Lower lobe of right lung (tissue), 2 donors: ENCODE measurements at regions not wholly inside any gene's neighbourhood (a gene's known extent, or its start where the extent isn't known, plus 50 kb on each side); places are given as distances from the start of the nearest gene placed in this dataset.

Source experiments
- ATAC-seq, 2 donors: fragments of 200-7000 bp; cut with Tn5 transposase; one replicate each; pipeline ENCODE4 v1.9.1; 2020 to 2022; ENCODE audit warnings: mild to moderate bottlenecking in 2 of 2, moderate library complexity in 2 of 2
- DNase-seq: peaks from one replicate; pipeline ENCODE4 v3.0.0-alpha.2; 2020
- H3K27ac ChIP-seq: fragments of 200-600 bp; one replicate; pipeline ENCODE4 v1.8.0; 2022
- H3K27me3 ChIP-seq: fragments of 200-600 bp; one replicate; pipeline ENCODE4 v1.8.0; 2022; ENCODE audit warnings: low read depth
- H3K36me3 ChIP-seq: fragments of 200-600 bp; one replicate; pipeline ENCODE4 v1.8.0; 2022; ENCODE audit warnings: mild to moderate bottlenecking
- H3K4me1 ChIP-seq: fragments of 200-600 bp; one replicate; pipeline ENCODE4 v1.8.0; 2022
- H3K4me3 ChIP-seq: fragments of 200-600 bp; one replicate; pipeline ENCODE4 v1.8.0; 2022; ENCODE audit warnings: mild to moderate bottlenecking
- H3K9me3 ChIP-seq: fragments of 200-600 bp; one replicate; pipeline ENCODE4 v1.8.0; 2022
- intact Hi-C: fragments of 100-400 bp; cut with DNase I; formaldehyde crosslinking; loops from one replicate; pipeline ENCODE4 v1.11.0; 2022
- TF ChIP-seq, protein P1 (sequence below): fragments of 200-600 bp; IDR thresholded peaks from one replicate; pipeline ENCODE4 v1.8.0; 2022; ENCODE audit warnings: antibody characterized with exemption, mild to moderate bottlenecking
- donor health status: DM: no; HTN: yes; CAD: no; lungs with severe emphysema.

DNA sequence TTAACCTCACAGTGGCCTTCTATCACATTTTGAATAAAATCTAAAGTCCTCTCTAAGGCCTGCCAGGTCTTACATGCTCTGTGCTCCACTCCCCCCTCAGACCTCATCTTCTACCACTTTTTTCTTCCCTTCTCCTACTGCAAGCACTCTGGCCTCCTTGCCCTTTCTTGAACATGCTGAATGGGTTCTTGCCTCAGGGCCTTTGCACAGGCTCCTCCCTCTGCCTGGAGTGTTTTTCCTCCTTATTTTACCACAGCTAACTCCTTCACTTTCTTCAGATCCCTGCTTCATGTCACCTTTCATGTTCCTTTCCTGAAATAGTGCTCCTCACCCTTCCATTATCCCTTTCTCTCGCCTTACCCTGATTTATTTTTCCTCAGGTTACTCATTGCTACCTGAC, 97.9 kb upstream of the FOXP4 start:
- ATAC-seq (no peak), DNase-seq (no peak)
- Histone ChIP-seq H3K27ac (no peak overlapping the region), H3K36me3 (no peaks in the 10 kb centered on the region), H3K27me3 (no peaks in the 10 kb centered on the region), H3K9me3 (no peaks in the 10 kb centered on the region), H3K4me1 (peaks cover 32% of the 10 kb centered on the region), H3K4me3 (no peak overlapping the region)
- intact Hi-C loops, result no loop called here
- TF ChIP-seq, protein P1, sequence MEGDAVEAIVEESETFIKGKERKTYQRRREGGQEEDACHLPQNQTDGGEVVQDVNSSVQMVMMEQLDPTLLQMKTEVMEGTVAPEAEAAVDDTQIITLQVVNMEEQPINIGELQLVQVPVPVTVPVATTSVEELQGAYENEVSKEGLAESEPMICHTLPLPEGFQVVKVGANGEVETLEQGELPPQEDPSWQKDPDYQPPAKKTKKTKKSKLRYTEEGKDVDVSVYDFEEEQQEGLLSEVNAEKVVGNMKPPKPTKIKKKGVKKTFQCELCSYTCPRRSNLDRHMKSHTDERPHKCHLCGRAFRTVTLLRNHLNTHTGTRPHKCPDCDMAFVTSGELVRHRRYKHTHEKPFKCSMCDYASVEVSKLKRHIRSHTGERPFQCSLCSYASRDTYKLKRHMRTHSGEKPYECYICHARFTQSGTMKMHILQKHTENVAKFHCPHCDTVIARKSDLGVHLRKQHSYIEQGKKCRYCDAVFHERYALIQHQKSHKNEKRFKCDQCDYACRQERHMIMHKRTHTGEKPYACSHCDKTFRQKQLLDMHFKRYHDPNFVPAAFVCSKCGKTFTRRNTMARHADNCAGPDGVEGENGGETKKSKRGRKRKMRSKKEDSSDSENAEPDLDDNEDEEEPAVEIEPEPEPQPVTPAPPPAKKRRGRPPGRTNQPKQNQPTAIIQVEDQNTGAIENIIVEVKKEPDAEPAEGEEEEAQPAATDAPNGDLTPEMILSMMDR, result no peak

DNA sequence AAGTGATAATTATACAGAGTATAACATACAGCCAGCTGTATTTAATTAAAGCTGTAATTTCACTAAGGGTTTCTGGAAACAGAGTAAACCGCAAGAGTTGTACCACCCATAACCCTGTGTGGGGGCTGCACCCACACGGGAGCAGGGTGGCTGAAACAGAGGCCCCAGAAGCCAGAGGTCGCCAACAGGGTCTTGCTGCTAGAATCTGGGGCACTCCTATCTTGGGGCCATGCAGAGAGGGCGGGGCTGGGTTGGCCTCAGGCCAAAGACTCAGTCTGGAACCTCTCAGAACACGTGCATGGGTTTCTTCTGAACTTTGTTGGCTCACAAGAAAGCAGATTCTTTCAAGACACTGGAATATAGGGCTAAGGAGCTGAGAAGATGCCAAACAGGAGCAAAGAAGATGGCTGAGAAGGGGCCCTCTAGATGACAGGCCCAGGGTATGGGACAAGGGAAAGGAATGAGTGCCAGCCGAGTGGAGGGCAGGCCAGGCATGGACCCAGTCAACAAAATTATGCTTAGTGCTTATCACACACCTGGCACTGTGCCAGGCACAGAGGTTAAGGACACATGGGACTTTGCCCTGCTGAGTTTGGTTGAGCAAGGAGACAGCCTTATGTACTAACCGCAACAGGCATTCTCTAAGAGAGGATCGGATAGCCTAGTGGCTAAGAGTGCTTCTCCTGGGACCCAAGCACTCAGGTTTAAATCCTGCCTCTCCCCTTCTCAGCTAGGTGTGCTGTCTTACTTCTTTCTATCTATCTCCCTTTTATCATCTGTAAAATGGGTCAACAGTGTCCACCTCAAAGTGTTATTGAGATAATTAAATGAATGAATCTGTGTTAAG, 96.6 kb upstream of the FOXP4 start:
- DNase-seq, result no peak
- ATAC-seq, result peak in 1 of 2 donors; percentile 25
- H3K27ac ChIP-seq, result no peak overlapping the region
- no peak overlapping the region for H3K4me3 ChIP-seq
- intact Hi-C loops, result no loop called here
- TF ChIP-seq, protein P1, result no peak
- peaks cover 26% of the 10 kb centered on the region for H3K4me1 ChIP-seq
- H3K36me3 ChIP-seq, result no peaks in the 10 kb centered on the region
- no peaks in the 10 kb centered on the region for H3K27me3 ChIP-seq
- no peaks in the 10 kb centered on the region for H3K9me3 ChIP-seq

DNA sequence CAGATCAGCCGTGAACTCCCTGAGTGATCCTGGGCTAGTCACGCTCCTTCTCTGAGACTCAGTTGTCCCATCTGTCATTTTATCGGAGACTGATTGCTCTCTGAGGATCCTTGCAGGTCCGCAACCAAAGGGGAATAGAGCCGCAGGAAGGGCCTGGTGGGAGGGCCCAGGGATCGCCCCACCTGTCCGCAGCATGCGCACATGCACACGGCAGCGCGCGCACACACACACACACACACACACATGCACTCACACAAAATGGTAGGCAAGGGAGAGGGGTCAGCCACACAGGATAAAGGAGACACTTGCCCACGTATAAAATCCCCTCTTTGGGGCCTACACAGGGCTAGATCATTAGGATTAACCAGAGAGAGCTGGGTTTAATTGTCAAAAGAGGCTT, 95.6 kb upstream of the FOXP4 start:
- intact Hi-C loops, result no loop called here
- no peak overlapping the region for H3K4me3 ChIP-seq
- DNase-seq, result no peak

DNA sequence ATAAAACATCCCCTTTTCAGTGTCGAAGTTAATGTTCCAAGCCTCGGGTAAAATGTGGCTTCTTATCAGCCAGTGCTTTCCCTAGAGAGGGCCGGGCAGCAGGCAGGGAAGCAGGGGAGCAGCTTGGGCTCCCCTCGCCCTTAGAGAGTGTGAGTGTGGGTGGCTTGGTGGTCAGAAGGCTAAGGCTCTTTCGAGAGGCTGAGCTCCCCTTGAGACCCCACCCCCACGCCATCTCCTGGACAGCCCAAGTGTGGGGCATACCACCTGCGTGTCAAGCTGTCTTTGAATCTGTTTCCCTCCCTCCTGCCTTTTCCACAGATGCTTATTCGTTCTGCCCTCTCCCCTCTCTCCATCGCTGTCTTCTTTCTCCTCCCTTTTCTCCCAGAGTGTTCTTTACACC, 95.1 kb upstream of the FOXP4 start:
- TF ChIP-seq, protein P1, result no peak
- no peak for DNase-seq
- Histone ChIP-seq H3K27me3 (no peaks in the 10 kb centered on the region), H3K27ac (no peak overlapping the region), H3K4me1 (peaks cover 26% of the 10 kb centered on the region), H3K36me3 (no peaks in the 10 kb centered on the region), H3K4me3 (no peak overlapping the region), H3K9me3 (no peaks in the 10 kb centered on the region)
- ATAC-seq, result peak in 1 of 2 donors; percentile 9
- intact Hi-C loops, result no loop called here

More for the DNA sequence above, 95.6 kb upstream of the FOXP4 start:
- Histone ChIP-seq H3K27ac (no peak overlapping the region), H3K36me3 (no peaks in the 10 kb centered on the region), H3K9me3 (no peaks in the 10 kb centered on the region), H3K27me3 (no peaks in the 10 kb centered on the region), H3K4me1 (peaks cover 26% of the 10 kb centered on the region)
- ATAC-seq, result no peak
- TF ChIP-seq, protein P1, result no peak

DNA sequence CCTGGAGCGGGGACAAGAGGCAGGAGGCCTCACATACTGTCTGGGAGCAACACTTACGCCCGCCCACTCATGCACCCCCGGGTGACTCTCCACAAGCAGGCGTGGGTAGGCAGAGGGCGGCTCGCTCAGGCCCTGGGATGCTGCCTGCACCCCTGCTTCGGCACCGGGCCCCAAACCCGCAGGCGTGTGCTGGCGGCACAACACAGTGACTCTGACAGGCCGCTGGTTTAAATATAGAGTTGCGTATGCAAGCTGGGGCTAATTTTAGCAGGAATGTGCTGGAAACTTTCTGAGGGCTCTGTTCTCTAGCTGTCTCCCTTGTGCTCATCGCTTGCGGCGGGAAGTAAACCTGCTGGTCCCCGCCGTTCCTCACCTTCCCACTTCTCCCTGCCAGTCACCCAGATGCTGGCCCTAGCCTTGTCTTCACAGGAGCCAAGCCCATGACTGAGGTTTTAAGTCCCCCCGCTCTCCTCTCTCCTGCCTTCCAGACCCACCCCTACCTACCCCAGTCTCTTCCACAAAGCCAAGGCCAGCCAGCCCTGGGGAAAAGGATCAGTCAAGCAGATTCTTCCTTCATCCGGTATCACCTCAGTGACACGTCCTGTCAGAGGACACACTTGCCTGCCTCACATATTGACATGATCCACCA, 94.5 kb upstream of the FOXP4 start:
- DNase-seq (no peak), ATAC-seq (peak; percentile 9 to 16)
- peaks cover 26% of the 10 kb centered on the region for H3K4me1 ChIP-seq
- intact Hi-C loops, result no loop called here
- H3K36me3 ChIP-seq, result no peaks in the 10 kb centered on the region
- H3K27me3 ChIP-seq, result no peaks in the 10 kb centered on the region
- no peak overlapping the region for H3K4me3 ChIP-seq
- TF ChIP-seq, protein P1, result no peak
- no peaks in the 10 kb centered on the region for H3K9me3 ChIP-seq
- no peak overlapping the region for H3K27ac ChIP-seq
